Naive thymus-derived CD4-positive, alpha-beta T cell (primary cell): ENCODE measurements at regions not wholly inside any gene's neighbourhood (a gene's known extent, or its start where the extent isn't known, plus 50 kb on each side); places are given as distances from the start of the nearest gene placed in this dataset.

ENCODE experiments used
- ATAC-seq: fragments of 150-1000 bp; cut with Tn5 transposase; 2 replicates; pipeline ENCODE4 v1.10.0; 2021; ENCODE audit warnings: mild to moderate bottlenecking, moderate library complexity
- CTCF ChIA-PET: fragments of 350-600 bp; sonication (Branson Sonifier 250); formaldehyde crosslinking; loops from one replicate; lab custom pipeline; 2021; ENCODE audit warnings: antibody characterized with exemption; lab: Charles Lee
- POLR2A ChIA-PET: fragments of 350-600 bp; sonication (Branson Sonifier 250); formaldehyde crosslinking; loops from one replicate; lab custom pipeline; 2021; ENCODE audit warnings: antibody characterized with exemption, inconsistent platforms; lab: Charles Lee
- DNase-seq, 9 donors: peaks; one replicate each; pipeline versions ENCODE4 v3.0.0 to v3.0.0-alpha.2; 2020 to 2022; ENCODE audit warnings: mixed read lengths in 1 of 9
- H3K27ac ChIP-seq: one replicate; pipeline ENCODE4 v1.7.0; 2013; ENCODE audit warnings: mild to moderate bottlenecking, low read depth, low read length, moderate library complexity
- H3K27me3 ChIP-seq, 2 donors: one replicate each; pipeline ENCODE4 v1.7.0; 2013; ENCODE audit warnings: low read length in 2 of 2, mild to moderate bottlenecking in 2 of 2, moderate library complexity in 2 of 2; ENCODE audit not compliant: control insufficient read depth in 2 of 2, insufficient read depth in 2 of 2
- H3K36me3 ChIP-seq, 3 experiments: 1 replicate in 2 of 3; 2 replicates in 1 of 3; pipeline ENCODE4 v1.7.0; 2013; ENCODE audit warnings: low read length in 3 of 3, mild to moderate bottlenecking in 3 of 3, moderate library complexity in 1 of 3; ENCODE audit not compliant: insufficient read depth in 3 of 3, control insufficient read depth in 2 of 3
- H3K4me1 ChIP-seq, 2 donors: one replicate each; pipeline ENCODE4 v1.7.0; 2013; ENCODE audit warnings: low read length in 2 of 2, mild to moderate bottlenecking in 2 of 2, moderate library complexity in 1 of 2; ENCODE audit not compliant: control insufficient read depth in 2 of 2, insufficient read depth in 2 of 2
- H3K4me3 ChIP-seq: 2 replicates; pipeline ENCODE4 v1.7.0; 2013; ENCODE audit warnings: mild to moderate bottlenecking, low read length
- H3K9me3 ChIP-seq, 3 experiments: 1 replicate in 2 of 3; 2 replicates in 1 of 3; pipeline ENCODE4 v1.7.0; 2013; ENCODE audit warnings: low read length in 3 of 3; ENCODE audit not compliant: control insufficient read depth in 2 of 3
- H3K27ac Mint-ChIP-seq, 9 donors: one replicate each; pipeline ENCODE4 v1.8.0; 2020 to 2022; ENCODE audit warnings: mixed read lengths in 9 of 9, mild to moderate bottlenecking in 8 of 9, moderate library complexity in 5 of 9, inconsistent platforms in 2 of 9
- H3K27me3 Mint-ChIP-seq, 5 donors: one replicate each; pipeline ENCODE4 v1.8.0; 2021 to 2022; ENCODE audit warnings: mixed read lengths in 5 of 5, mild to moderate bottlenecking in 1 of 5
- H3K36me3 Mint-ChIP-seq, 5 donors: one replicate each; pipeline ENCODE4 v1.8.0; 2020 to 2022; ENCODE audit warnings: mixed read lengths in 5 of 5, mild to moderate bottlenecking in 3 of 5, inconsistent platforms in 1 of 5
- H3K4me1 Mint-ChIP-seq, 7 donors: one replicate each; pipeline ENCODE4 v1.8.0; 2020 to 2022; ENCODE audit warnings: mixed read lengths in 7 of 7, mild to moderate bottlenecking in 3 of 7, inconsistent platforms in 1 of 7
- H3K4me3 Mint-ChIP-seq, 10 donors: one replicate each; pipeline ENCODE4 v1.8.0; 2020 to 2022; ENCODE audit warnings: mild to moderate bottlenecking in 10 of 10, mixed read lengths in 10 of 10, moderate library complexity in 6 of 10, inconsistent platforms in 2 of 10
- H3K9me3 Mint-ChIP-seq, 11 donors: one replicate each; pipeline ENCODE4 v1.8.0; 2020 to 2022; ENCODE audit warnings: mixed read lengths in 11 of 11, mild to moderate bottlenecking in 4 of 11, inconsistent platforms in 1 of 11, moderate library complexity in 1 of 11
- intact Hi-C, 2 donors: fragments of 100-400 bp; cut with micrococcal nuclease; formaldehyde crosslinking; loops; one replicate each; pipeline ENCODE4 v1.15.1; 2023

GRCh38 chr19:31531326-31531725, 182.1 kb upstream of the TSHZ3 start:
- Mint-ChIP-seq H3K36me3 (peaks cover 0 to 4% (median 0%) of the 10 kb centered on the region in 5 donors), H3K4me3 (no peak overlapping the region), H3K4me1 (no peaks in the 10 kb centered on the region), H3K27me3 (peaks cover 0 to 28% (median 12%) of the 10 kb centered on the region in 5 donors), H3K9me3 (peaks cover 0 to 16% (median 7%) of the 10 kb centered on the region in 11 donors), H3K27ac (no peak overlapping the region)
- Histone ChIP-seq H3K4me1 (no peaks in the 10 kb centered on the region), H3K9me3 (peaks cover 0 to 2% (median 0%) of the 10 kb centered on the region in 3 experiments), H3K27me3 (no peaks in the 10 kb centered on the region), H3K4me3 (no peak overlapping the region), H3K36me3 (no peaks in the 10 kb centered on the region), H3K27ac (no peak overlapping the region)
- intact Hi-C loops, result no loop called here
- ChIA-PET CTCF (no interaction called here), POLR2A (no interaction called here)
- ATAC-seq (no peak), DNase-seq (no peak)

GRCh38 chr19:31532034-31532433, 182.8 kb upstream of the TSHZ3 start:
- Mint-ChIP-seq H3K9me3 (peaks cover 0 to 11% (median 4%) of the 10 kb centered on the region in 11 donors), H3K36me3 (peaks cover 0 to 4% (median 0%) of the 10 kb centered on the region in 5 donors), H3K27ac (no peak overlapping the region), H3K4me1 (no peaks in the 10 kb centered on the region), H3K4me3 (no peak overlapping the region), H3K27me3 (peaks cover 0 to 29% (median 12%) of the 10 kb centered on the region in 5 donors)
- ATAC-seq (no peak), DNase-seq (no peak)
- Histone ChIP-seq H3K4me1 (no peaks in the 10 kb centered on the region), H3K36me3 (no peaks in the 10 kb centered on the region), H3K9me3 (no peaks in the 10 kb centered on the region), H3K27ac (no peak overlapping the region), H3K27me3 (no peaks in the 10 kb centered on the region), H3K4me3 (no peak overlapping the region)
- ChIA-PET POLR2A (no interaction called here), CTCF (no interaction called here)
- intact Hi-C loops, result no loop called here

- H3K27me3 ChIP-seq, result no peaks in the 10 kb centered on the region
- no peak for DNase-seq
- ChIA-PET CTCF (no interaction called here), POLR2A (no interaction called here)
- Mint-ChIP-seq H3K36me3 (peaks cover 0 to 4% (median 0%) of the 10 kb centered on the region in 5 donors), H3K27me3 (peaks cover 0 to 31% (median 12%) of the 10 kb centered on the region in 5 donors), H3K27ac (no peak overlapping the region), H3K9me3 (peaks cover 0 to 13% (median 6%) of the 10 kb centered on the region in 11 donors), H3K4me3 (no peak overlapping the region), H3K4me1 (no peaks in the 10 kb centered on the region)
- no peak overlapping the region for H3K27ac ChIP-seq
- intact Hi-C loops, result no loop called here
- H3K36me3 ChIP-seq, result no peaks in the 10 kb centered on the region
- H3K4me1 ChIP-seq, result no peaks in the 10 kb centered on the region
- no peak for ATAC-seq
- H3K9me3 ChIP-seq, result no peaks in the 10 kb centered on the region
- no peak overlapping the region for H3K4me3 ChIP-seq
These were observed 183.9 kb upstream of the TSHZ3 start for GRCh38 chr19:31533114-31533513.

- no peaks in the 10 kb centered on the region for H3K4me1 ChIP-seq
- DNase-seq (no peak), ATAC-seq (no peak)
- no peaks in the 10 kb centered on the region for H3K27me3 ChIP-seq
- H3K9me3 ChIP-seq, result no peaks in the 10 kb centered on the region
- H3K27ac Mint-ChIP-seq, result no peak overlapping the region
- POLR2A ChIA-PET, result no interaction called here
- no peak overlapping the region for H3K27ac ChIP-seq
- H3K36me3 Mint-ChIP-seq, result peaks cover 0 to 4% (median 0%) of the 10 kb centered on the region in 5 donors
- H3K4me3 ChIP-seq, result no peak overlapping the region
- H3K27me3 Mint-ChIP-seq, result peaks cover 0 to 28% (median 12%) of the 10 kb centered on the region in 5 donors
- CTCF ChIA-PET, result no interaction called here
- no peak overlapping the region for H3K4me3 Mint-ChIP-seq
- H3K9me3 Mint-ChIP-seq, result peaks cover 0 to 14% (median 7%) of the 10 kb centered on the region in 11 donors
- H3K4me1 Mint-ChIP-seq, result no peaks in the 10 kb centered on the region
- intact Hi-C loops, result no loop called here
- H3K36me3 ChIP-seq, result no peaks in the 10 kb centered on the region
These were observed 185.0 kb upstream of the TSHZ3 start for GRCh38 chr19:31534231-31534630.

- POLR2A ChIA-PET, result no interaction called here
These were observed 185.8 kb upstream of the TSHZ3 start for GRCh38 chr19:31534786-31535657.

GRCh38 chr19:31535691-31536460, 186.6 kb upstream of the TSHZ3 start:
- no peaks in the 10 kb centered on the region for H3K27me3 ChIP-seq
- no peaks in the 10 kb centered on the region for H3K4me1 ChIP-seq
- no peaks in the 10 kb centered on the region for H3K4me1 Mint-ChIP-seq
- ChIA-PET POLR2A (no interaction called here), CTCF (no interaction called here)
- H3K9me3 Mint-ChIP-seq, result peaks cover 0 to 14% (median 7%) of the 10 kb centered on the region in 11 donors
- no peak for DNase-seq
- H3K4me3 ChIP-seq, result no peak overlapping the region
- no peaks in the 10 kb centered on the region for H3K36me3 ChIP-seq
- H3K27me3 Mint-ChIP-seq, result peaks cover 0 to 27% (median 8%) of the 10 kb centered on the region in 5 donors
- H3K4me3 Mint-ChIP-seq, result no peak overlapping the region
- peaks cover 0 to 3% (median 0%) of the 10 kb centered on the region in 5 donors for H3K36me3 Mint-ChIP-seq
- no peak overlapping the region for H3K27ac Mint-ChIP-seq
- ATAC-seq, result no peak
- H3K9me3 ChIP-seq, result no peaks in the 10 kb centered on the region
- H3K27ac ChIP-seq, result no peak overlapping the region
- intact Hi-C loops, result no loop called here

More at GRCh38 chr19:31534786-31535657, 185.8 kb upstream of the TSHZ3 start:
- Histone ChIP-seq H3K4me3 (no peak overlapping the region), H3K27ac (no peak overlapping the region), H3K9me3 (no peaks in the 10 kb centered on the region), H3K27me3 (no peaks in the 10 kb centered on the region), H3K4me1 (no peaks in the 10 kb centered on the region), H3K36me3 (no peaks in the 10 kb centered on the region)
- intact Hi-C loops, result no loop called here
- DNase-seq, result no peak
- CTCF ChIA-PET, result no interaction called here
- Mint-ChIP-seq H3K36me3 (peaks cover 0 to 4% (median 0%) of the 10 kb centered on the region in 5 donors), H3K4me1 (no peaks in the 10 kb centered on the region), H3K27ac (no peak overlapping the region), H3K4me3 (no peak overlapping the region), H3K27me3 (peaks cover 0 to 26% (median 8%) of the 10 kb centered on the region in 5 donors), H3K9me3 (peaks cover 0 to 14% (median 7%) of the 10 kb centered on the region in 11 donors)
- ATAC-seq, result no peak
